PC-3 (cell line): ENCODE measurements at regions not wholly inside any gene's neighbourhood (a gene's known extent, or its start where the extent isn't known, plus 50 kb on each side); places are given as distances from the start of the nearest gene placed in this dataset.

Experiments
- ATAC-seq: fragments of 200-7000 bp; cut with Tn5 transposase; 2 replicates; pipeline ENCODE4 v1.9.1; 2020; ENCODE audit warnings: mild to moderate bottlenecking, moderate library complexity
- BruUV-seq: library from RNA; stranded (reverse); fragments of 400-500 nt; replicated peaks from 2 replicates; lab custom pipeline; 2021; lab: Mats Ljungman, UMichigan
- CTCF ChIA-PET: fragments of 300-600 bp; sonication (Branson Sonifier 250); formaldehyde crosslinking; loops from one replicate; lab custom pipeline; 2022; ENCODE audit warnings: antibody characterized with exemption; lab: Charles Lee
- POLR2A ChIA-PET: fragments of 300-600 bp; sonication (Branson Sonifier 250); formaldehyde crosslinking; loops from one replicate; lab custom pipeline; 2022; ENCODE audit warnings: antibody characterized with exemption; ENCODE audit not compliant: unreplicated experiment; lab: Charles Lee
- DNase-seq: peaks from one replicate; pipeline ENCODE4 v3.0.0-alpha.2; 2015
- H2AFZ ChIP-seq: fragments of 300-600 bp; sonication (generic); 2 replicates; pipeline ENCODE4 v1.6.0; 2016; ENCODE audit warnings: antibody characterized with exemption, low read length
- H3F3A ChIP-seq: fragments of 300-600 bp; sonication (generic); one replicate; pipeline ENCODE4 v1.6.0; 2017; ENCODE audit warnings: antibody characterized with exemption, low read length, control low read depth, mild to moderate bottlenecking; ENCODE audit not compliant: unreplicated experiment
- H3K27ac ChIP-seq: fragments of 300-600 bp; sonication (generic); 2 replicates; pipeline ENCODE4 v1.5.1; 2016; ENCODE audit warnings: mild to moderate bottlenecking, low read length
- H3K27me3 ChIP-seq: fragments of 300-600 bp; sonication (generic); 2 replicates; pipeline ENCODE4 v1.6.1; 2016; ENCODE audit warnings: low read length, mixed read lengths
- H3K36me3 ChIP-seq: fragments of 300-600 bp; sonication (generic); 2 replicates; pipeline ENCODE4 v1.6.1; 2016; ENCODE audit warnings: low read depth, mixed run types, low read length, mixed read lengths
- H3K4me1 ChIP-seq: fragments of 300-600 bp; sonication (generic); 2 replicates; pipeline ENCODE4 v1.5.1; 2016; ENCODE audit warnings: low read length; ENCODE audit not compliant: insufficient read depth
- H3K4me2 ChIP-seq: fragments of 300-600 bp; sonication (generic); 2 replicates; pipeline ENCODE4 v1.6.0; 2016; ENCODE audit warnings: low read length
- H3K4me3 ChIP-seq: fragments of 300-600 bp; sonication (generic); 2 replicates; pipeline ENCODE4 v1.5.1; 2016; ENCODE audit warnings: mild to moderate bottlenecking, low read length, mixed read lengths
- H3K79me2 ChIP-seq: fragments of 300-600 bp; sonication (generic); 2 replicates; pipeline ENCODE4 v1.6.1; 2017; ENCODE audit warnings: low read length, mixed read lengths
- H3K9ac ChIP-seq: fragments of 300-600 bp; sonication (generic); 2 replicates; pipeline ENCODE4 v1.6.0; 2016; ENCODE audit warnings: mild to moderate bottlenecking, low read length
- H3K9me2 ChIP-seq: fragments of 300-600 bp; sonication (generic); replicated peaks from 2 replicates; pipeline ENCODE4 v1.6.1; 2016; ENCODE audit warnings: mixed run types, low read length, mixed read lengths
- H3K9me3 ChIP-seq: fragments of 300-600 bp; sonication (generic); 2 replicates; pipeline ENCODE4 v1.6.1; 2016; ENCODE audit warnings: low read length, mixed read lengths
- H4K20me1 ChIP-seq: fragments of 300-600 bp; sonication (generic); 2 replicates; pipeline ENCODE4 v1.6.1; 2016; ENCODE audit warnings: low read length, mixed read lengths
- EZH2 ChIP-seq: fragments of 300-600 bp; sonication (generic); IDR thresholded peaks from one replicate; pipeline ENCODE4 v1.6.1; 2017; ENCODE audit warnings: antibody characterized with exemption, mild to moderate bottlenecking, low read length; ENCODE audit not compliant: unreplicated experiment
- EZH2phosphoT487 ChIP-seq: fragments of 300-600 bp; sonication (generic); IDR thresholded peaks from 2 replicates; pipeline ENCODE4 v1.6.1; 2018; ENCODE audit warnings: mild to moderate bottlenecking, antibody characterized with exemption, low read length, borderline replicate concordance
- intact Hi-C: fragments of 100-400 bp; cut with micrococcal nuclease; formaldehyde crosslinking; loops from 2 replicates; pipeline ENCODE4 v1.9.0; 2023
- TF ChIP-seq, protein P1 (sequence below): fragments of 300-600 bp; sonication (generic); conservative IDR thresholded peaks from 2 replicates; pipeline ENCODE4 v1.5.1; 2017; ENCODE audit warnings: antibody characterized with exemption, low read depth, mild to moderate bottlenecking, low read length

DNA sequence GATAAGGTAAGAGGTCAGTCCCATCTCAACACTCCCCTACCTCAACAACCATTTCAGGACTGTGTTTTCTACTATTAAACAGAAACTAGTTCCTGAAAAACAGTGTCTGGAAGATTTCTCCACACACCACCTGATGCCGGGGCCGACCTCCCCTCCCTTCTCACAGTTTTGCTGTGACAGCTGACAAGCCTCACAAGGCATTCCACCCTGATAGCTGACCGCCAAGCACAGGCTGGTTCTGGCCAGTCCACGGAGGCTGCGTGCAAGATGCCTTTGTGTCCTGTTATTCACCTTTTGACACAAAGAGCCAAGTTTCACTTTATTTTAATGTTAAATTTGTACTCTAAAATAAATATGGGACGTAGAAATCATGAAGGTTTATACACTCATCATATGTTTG lies 758.6 kb downstream of the PDHA2 start:
- no TSS peak for BruUV-seq
- CTCF ChIA-PET = no interaction called here
- no peaks in the 10 kb centered on the region for H3K4me1 ChIP-seq
- H3K27ac ChIP-seq = no peak overlapping the region
- TF ChIP-seq, protein P1, sequence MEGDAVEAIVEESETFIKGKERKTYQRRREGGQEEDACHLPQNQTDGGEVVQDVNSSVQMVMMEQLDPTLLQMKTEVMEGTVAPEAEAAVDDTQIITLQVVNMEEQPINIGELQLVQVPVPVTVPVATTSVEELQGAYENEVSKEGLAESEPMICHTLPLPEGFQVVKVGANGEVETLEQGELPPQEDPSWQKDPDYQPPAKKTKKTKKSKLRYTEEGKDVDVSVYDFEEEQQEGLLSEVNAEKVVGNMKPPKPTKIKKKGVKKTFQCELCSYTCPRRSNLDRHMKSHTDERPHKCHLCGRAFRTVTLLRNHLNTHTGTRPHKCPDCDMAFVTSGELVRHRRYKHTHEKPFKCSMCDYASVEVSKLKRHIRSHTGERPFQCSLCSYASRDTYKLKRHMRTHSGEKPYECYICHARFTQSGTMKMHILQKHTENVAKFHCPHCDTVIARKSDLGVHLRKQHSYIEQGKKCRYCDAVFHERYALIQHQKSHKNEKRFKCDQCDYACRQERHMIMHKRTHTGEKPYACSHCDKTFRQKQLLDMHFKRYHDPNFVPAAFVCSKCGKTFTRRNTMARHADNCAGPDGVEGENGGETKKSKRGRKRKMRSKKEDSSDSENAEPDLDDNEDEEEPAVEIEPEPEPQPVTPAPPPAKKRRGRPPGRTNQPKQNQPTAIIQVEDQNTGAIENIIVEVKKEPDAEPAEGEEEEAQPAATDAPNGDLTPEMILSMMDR = no peak
- TF ChIP-seq EZH2 (no peak), EZH2phosphoT487 (no peak)
- H3K4me2 ChIP-seq = no peak overlapping the region
- no peaks in the 10 kb centered on the region for H4K20me1 ChIP-seq
- H2AFZ ChIP-seq = no peak overlapping the region
- H3K9me3 ChIP-seq = no peaks in the 10 kb centered on the region
- no peak overlapping the region for H3K9ac ChIP-seq
- no peaks in the 10 kb centered on the region for H3K27me3 ChIP-seq
- H3K4me3 ChIP-seq = no peak overlapping the region
- POLR2A ChIA-PET = no interaction called here
- no peaks in the 10 kb centered on the region for H3K36me3 ChIP-seq
- no peak for ATAC-seq
- no peaks in the 10 kb centered on the region for H3K79me2 ChIP-seq
- intact Hi-C loops = no loop called here
- DNase-seq = no peak
- no peaks in the 10 kb centered on the region for H3F3A ChIP-seq
- H3K9me2 ChIP-seq = no peaks in the 10 kb centered on the region

DNA sequence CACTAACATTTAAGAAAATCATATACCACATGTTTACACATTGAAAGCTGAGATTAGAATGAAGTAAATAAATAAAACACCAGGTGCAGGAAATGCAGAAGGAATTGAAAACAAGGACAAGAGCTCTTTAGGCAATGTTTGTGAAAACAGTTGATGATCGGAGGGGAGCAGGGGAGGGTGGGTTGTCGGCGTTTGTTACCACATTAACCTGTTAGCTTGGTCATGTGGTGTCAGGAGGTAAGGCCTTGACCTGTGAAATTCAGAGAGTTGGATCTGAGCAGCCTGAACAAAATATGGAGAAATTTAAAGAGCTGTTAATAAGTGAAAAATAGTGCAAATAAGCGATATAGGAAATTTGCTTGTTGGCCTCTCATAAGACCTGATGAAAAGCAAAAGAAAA lies 759.9 kb downstream of the PDHA2 start:
- DNase-seq (no peak), ATAC-seq (no peak)
- CTCF ChIA-PET = no interaction called here
- Histone ChIP-seq H3F3A (no peaks in the 10 kb centered on the region), H3K9me2 (no peaks in the 10 kb centered on the region), H3K27ac (no peak overlapping the region), H2AFZ (no peak overlapping the region), H3K79me2 (no peaks in the 10 kb centered on the region), H3K9me3 (no peaks in the 10 kb centered on the region), H3K27me3 (no peaks in the 10 kb centered on the region), H3K36me3 (no peaks in the 10 kb centered on the region), H4K20me1 (no peaks in the 10 kb centered on the region), H3K4me1 (no peaks in the 10 kb centered on the region), H3K4me3 (no peak overlapping the region), H3K9ac (no peak overlapping the region), H3K4me2 (no peak overlapping the region)
- BruUV-seq = no TSS peak
- TF ChIP-seq, protein P1 = no peak
- intact Hi-C loops = no loop called here
- POLR2A ChIA-PET = no interaction called here

DNA sequence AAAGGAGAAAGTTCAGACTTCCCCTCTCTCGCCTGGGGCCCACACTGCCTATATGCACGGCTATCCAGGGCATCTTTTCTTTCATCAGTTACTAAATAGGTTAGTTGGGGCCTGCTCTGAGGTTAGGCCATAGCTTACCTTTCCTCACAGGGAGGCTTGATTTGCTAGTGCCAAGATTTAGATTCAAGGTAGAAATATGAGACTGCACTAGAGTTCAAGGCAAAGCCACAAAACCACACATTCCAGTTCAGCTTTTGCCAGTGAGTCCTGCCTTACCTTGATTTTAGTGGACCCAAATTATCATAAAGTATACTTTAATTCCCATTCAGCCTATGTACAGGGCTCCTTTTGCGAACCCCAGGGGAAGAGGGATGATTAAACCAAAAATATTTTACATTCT lies 762.8 kb downstream of the PDHA2 start:
- Histone ChIP-seq H3K4me1 (no peaks in the 10 kb centered on the region), H3K4me2 (no peak overlapping the region), H3K9me2 (no peaks in the 10 kb centered on the region), H3K9me3 (no peaks in the 10 kb centered on the region), H3K36me3 (no peaks in the 10 kb centered on the region), H2AFZ (no peak overlapping the region), H3K27ac (no peak overlapping the region), H3K27me3 (no peaks in the 10 kb centered on the region), H4K20me1 (no peaks in the 10 kb centered on the region), H3K4me3 (no peak overlapping the region), H3K79me2 (no peaks in the 10 kb centered on the region), H3K9ac (no peak overlapping the region), H3F3A (no peaks in the 10 kb centered on the region)
- ATAC-seq = no peak
- intact Hi-C loops = no loop called here
- TF ChIP-seq, protein P1 = no peak
- TF ChIP-seq EZH2 (no peak), EZH2phosphoT487 (no peak)
- ChIA-PET POLR2A (no interaction called here), CTCF (no interaction called here)
- BruUV-seq = no TSS peak
- peak; percentile 18 for DNase-seq
